B cell (primary cell): ENCODE measurements at regions not wholly inside any gene's neighbourhood (a gene's known extent, or its start where the extent isn't known, plus 50 kb on each side); places are given as distances from the start of the nearest gene placed in this dataset.

Experiments used
- ATAC-seq: fragments of 200-7000 bp; cut with Tn5 transposase; one replicate; pipeline ENCODE4 v1.10.0; 2021; ENCODE audit warnings: low read depth, mild to moderate bottlenecking, moderate number of reproducible peaks, moderate library complexity
- CTCF ChIA-PET: fragments of 350-600 bp; sonication (Branson Sonifier 250); formaldehyde crosslinking; loops from one replicate; lab custom pipeline; 2021; ENCODE audit warnings: antibody characterized with exemption, inconsistent platforms; lab: Charles Lee
- POLR2A ChIA-PET: fragments of 350-600 bp; sonication (Branson Sonifier 250); formaldehyde crosslinking; loops from one replicate; lab custom pipeline; 2021; ENCODE audit warnings: antibody characterized with exemption; lab: Charles Lee
- DNase-seq: peaks from one replicate; pipeline ENCODE4 v3.0.0; 2013
- H2AFZ ChIP-seq: 2 replicates; pipeline ENCODE4 v1.6.1; 2012; ENCODE audit warnings: mild to moderate bottlenecking, low read depth, low read length; ENCODE audit not compliant: insufficient read depth, poor library complexity, severe bottlenecking
- H3K27ac ChIP-seq, 2 donors: 1 replicate in 1 of 2; 2 replicates in 1 of 2; pipeline ENCODE4 v1.5.1; 2012 to 2013; ENCODE audit warnings: low read length in 2 of 2, mild to moderate bottlenecking in 2 of 2, moderate library complexity in 1 of 2
- H3K27me3 ChIP-seq, 4 experiments: fragments of 200-600 bp in 1 of 4; sonication (generic) in 1 of 4; replicated peaks in 1 of 4; 1 replicate in 2 of 4; 2 replicates in 2 of 4; pipeline versions ENCODE4 v1.6.1 to v1.7.0; 2013 to 2016; ENCODE audit warnings: low read length in 3 of 4, mild to moderate bottlenecking in 2 of 4, mixed read lengths in 1 of 4, moderate library complexity in 1 of 4; ENCODE audit not compliant: insufficient read depth in 4 of 4, control insufficient read depth in 3 of 4; ENCODE audit errors: control extremely low read depth in 1 of 4
- H3K36me3 ChIP-seq, 2 experiments: replicated peaks in 1 of 2; 1 replicate in 1 of 2; 2 replicates in 1 of 2; pipeline versions ENCODE4 v1.6.1 to v1.7.1; 2013; ENCODE audit warnings: low read length in 1 of 2; ENCODE audit not compliant: insufficient read depth in 2 of 2, control insufficient read depth in 1 of 2; ENCODE audit errors: control extremely low read depth in 1 of 2, extremely low read depth in 1 of 2
- H3K4me1 ChIP-seq, 2 donors: fragments of 200-600 bp in 1 of 2; sonication (generic) in 1 of 2; 1 replicate in 1 of 2; 2 replicates in 1 of 2; pipeline versions ENCODE4 v1.5.1 to v1.6.1; 2013 to 2017; ENCODE audit warnings: low read length in 2 of 2; ENCODE audit not compliant: control insufficient read depth in 2 of 2, insufficient read depth in 2 of 2
- H3K4me2 ChIP-seq: replicated peaks from 2 replicates; pipeline ENCODE3; 2012; ENCODE audit warnings: mild to moderate bottlenecking, low read depth, low read length; ENCODE audit not compliant: poor library complexity, severe bottlenecking
- H3K4me3 ChIP-seq, 5 experiments: fragments of 200-600 bp in 1 of 5; sonication (generic) in 1 of 5; 1 replicate in 3 of 5; 2 replicates in 2 of 5; pipeline versions ENCODE4 v1.5.1 to v1.7.0; 2011 to 2016; ENCODE audit warnings: low read length in 4 of 5, mild to moderate bottlenecking in 4 of 5, low read depth in 2 of 5, control low read depth in 1 of 5, moderate library complexity in 1 of 5; ENCODE audit not compliant: insufficient read depth in 1 of 5; ENCODE audit errors: control extremely low read depth in 1 of 5, extremely low read depth in 1 of 5
- H3K79me2 ChIP-seq: fragments of 200-600 bp; sonication (generic); one replicate; pipeline ENCODE4 v1.6.0; 2016; ENCODE audit warnings: low read length; ENCODE audit not compliant: control insufficient read depth, insufficient read depth
- H3K9ac ChIP-seq: fragments of 200-600 bp; sonication (generic); 2 replicates; pipeline ENCODE4 v1.6.1; 2017; ENCODE audit warnings: mild to moderate bottlenecking, low read length, moderate library complexity
- H3K9me3 ChIP-seq, 3 donors: one replicate each; pipeline versions ENCODE4 v1.6.1 to v1.7.1; 2013; ENCODE audit warnings: low read length in 2 of 3; ENCODE audit not compliant: control insufficient read depth in 2 of 3, insufficient read depth in 1 of 3; ENCODE audit errors: control extremely low read depth in 1 of 3
- H4K20me1 ChIP-seq: 2 replicates; pipeline ENCODE4 v1.6.0; 2012; ENCODE audit warnings: mild to moderate bottlenecking, low read length; ENCODE audit not compliant: insufficient read depth, control insufficient read depth, poor library complexity, severe bottlenecking
- H3K27ac Mint-ChIP-seq: one replicate; pipeline ENCODE4 v1.8.0; 2021; ENCODE audit warnings: mixed read lengths
- H3K27me3 Mint-ChIP-seq: one replicate; pipeline ENCODE4 v1.8.0; 2021; ENCODE audit warnings: mixed read lengths
- H3K4me1 Mint-ChIP-seq: one replicate; pipeline ENCODE4 v1.8.0; 2021; ENCODE audit warnings: mixed read lengths
- H3K4me3 Mint-ChIP-seq: one replicate; pipeline ENCODE4 v1.8.0; 2021; ENCODE audit warnings: mixed read lengths
- H3K9me3 Mint-ChIP-seq: one replicate; pipeline ENCODE4 v1.8.0; 2022; ENCODE audit warnings: mixed read lengths; ENCODE audit not compliant: insufficient read depth
- CTCF ChIP-seq: fragments of 200-600 bp; IDR thresholded peaks from one replicate; pipeline ENCODE4 v1.8.0; 2022; ENCODE audit warnings: antibody characterized with exemption, mild to moderate bottlenecking
- EZH2 ChIP-seq: IDR thresholded peaks from 2 replicates; pipeline ENCODE4 v1.6.1; 2012; ENCODE audit warnings: borderline replicate concordance, low read depth, mild to moderate bottlenecking, moderate library complexity, low read length; ENCODE audit not compliant: insufficient read depth, poor library complexity, severe bottlenecking
- WGBS: methylation state at CpG from one replicate; pipeline ENCODE4 v1.1.5; 2013; ENCODE audit warnings: missing lambda C conversion rate; ENCODE audit not compliant: insufficient coverage; 5-methylcytosine and 5-hydroxymethylcytosine counted together
- intact Hi-C: fragments of 100-400 bp; cut with micrococcal nuclease; formaldehyde crosslinking; loops from one replicate; pipeline ENCODE4 v1.10.0; 2022

- no peak overlapping the region for H2AFZ ChIP-seq
- intact Hi-C loops, result no loop called here
- no peak overlapping the region for H3K4me3 ChIP-seq
- ChIA-PET POLR2A (no interaction called here), CTCF (no interaction called here)
- H3K9ac ChIP-seq, result no peak overlapping the region
- no peaks in the 10 kb centered on the region for H3K9me3 ChIP-seq
- Mint-ChIP-seq H3K4me3 (no peak overlapping the region), H3K9me3 (no peaks in the 10 kb centered on the region), H3K27ac (no peak overlapping the region), H3K27me3 (peaks cover 5% of the 10 kb centered on the region), H3K4me1 (no peaks in the 10 kb centered on the region)
- H4K20me1 ChIP-seq, result no peaks in the 10 kb centered on the region
- ATAC-seq, result no peak
- no peak overlapping the region for H3K27ac ChIP-seq
- no peaks in the 10 kb centered on the region for H3K79me2 ChIP-seq
- H3K4me1 ChIP-seq, result no peaks in the 10 kb centered on the region
- no peak overlapping the region for H3K4me2 ChIP-seq
- WGBS, result 100% methylated on average over 4 of the region's 6 CpGs
- H3K36me3 ChIP-seq, result no peaks in the 10 kb centered on the region
- H3K27me3 ChIP-seq, result peaks cover 0 to 5% (median 3%) of the 10 kb centered on the region in 4 experiments
- no peak for DNase-seq
- TF ChIP-seq EZH2 (no peak), CTCF (no peak)
Observed at GRCh38 chr18:5603153-5603552, 59.4 kb upstream of the EPB41L3 start.

DNA sequence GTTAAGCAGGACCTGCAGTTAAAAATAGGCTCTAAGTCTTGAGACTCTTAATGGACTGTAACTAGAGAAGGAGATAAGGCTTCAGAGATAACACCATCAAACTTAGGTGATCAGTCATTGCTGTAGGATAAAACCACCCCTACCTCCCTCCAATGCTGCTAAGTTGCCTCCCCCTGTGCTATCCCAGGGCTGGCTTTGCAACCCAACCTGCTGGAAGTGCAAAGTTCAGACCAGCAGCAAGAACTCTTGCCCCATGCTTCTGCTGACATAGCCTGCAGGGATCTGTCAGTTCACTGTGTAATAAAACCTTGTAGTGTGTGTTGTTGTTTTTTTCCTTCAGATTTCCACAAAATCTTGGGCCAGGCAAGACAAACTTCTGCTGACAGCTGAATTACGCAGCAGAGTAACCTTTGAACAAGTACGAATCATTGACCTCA, 57.4 kb upstream of the EPB41L3 start:
- H3K4me3 ChIP-seq, result no peak overlapping the region
- no peaks in the 10 kb centered on the region for H3K9me3 ChIP-seq
- no peaks in the 10 kb centered on the region for H4K20me1 ChIP-seq
- H3K4me2 ChIP-seq, result no peak overlapping the region
- intact Hi-C loops, result no loop called here
- POLR2A ChIA-PET, result no interaction called here
- CTCF ChIA-PET, result no interaction called here
- H3K4me1 ChIP-seq, result no peaks in the 10 kb centered on the region
- peaks cover 7% of the 10 kb centered on the region for H3K27me3 Mint-ChIP-seq
- H3K27me3 ChIP-seq, result peaks cover 0 to 3% (median 3%) of the 10 kb centered on the region in 4 experiments
- H3K9me3 Mint-ChIP-seq, result no peaks in the 10 kb centered on the region
- no peaks in the 10 kb centered on the region for H3K79me2 ChIP-seq
- no peak for ATAC-seq
- H3K27ac ChIP-seq, result no peak overlapping the region
- H3K4me1 Mint-ChIP-seq, result no peaks in the 10 kb centered on the region
- H3K9ac ChIP-seq, result no peak overlapping the region
- H2AFZ ChIP-seq, result no peak overlapping the region
- DNase-seq, result no peak
- H3K36me3 ChIP-seq, result no peaks in the 10 kb centered on the region
- no peak overlapping the region for H3K4me3 Mint-ChIP-seq
- H3K27ac Mint-ChIP-seq, result no peak overlapping the region
- no CpG with 5 or more reads among the region's 2 CpGs for WGBS
- TF ChIP-seq EZH2, result no peak
- TF ChIP-seq CTCF, result no peak
